Pulmonary artery endothelial cell (primary cell): ENCODE measurements at regions not wholly inside any gene's neighbourhood (a gene's known extent, or its start where the extent isn't known, plus 50 kb on each side); places are given as distances from the start of the nearest gene placed in this dataset.

Experiments used
- DNase-seq: peaks from one replicate; pipeline ENCODE4 v3.0.0-alpha.2; 2011; ENCODE audit warnings: low read depth, low spot score

DNA sequence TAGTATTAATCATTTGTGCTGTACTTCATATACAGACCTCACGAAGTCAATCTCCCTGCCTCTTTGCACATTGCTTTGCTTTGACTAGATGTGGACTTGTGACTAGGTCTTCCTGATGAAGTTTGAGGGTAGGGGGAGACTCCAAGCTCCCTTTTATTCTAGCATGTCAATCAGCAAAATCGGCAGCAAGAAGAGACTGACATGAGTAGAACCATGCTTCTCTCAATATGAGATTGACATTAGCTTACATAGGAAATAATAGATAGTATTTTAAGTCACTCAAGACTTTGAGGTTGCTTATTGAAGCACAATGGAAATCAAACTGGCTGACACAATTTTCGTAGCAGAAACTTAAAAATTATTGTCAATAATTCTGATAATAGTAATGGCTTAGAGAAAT, 866.4 kb upstream of the ADAMTS5 start:
- DNase-seq: no peak

DNA sequence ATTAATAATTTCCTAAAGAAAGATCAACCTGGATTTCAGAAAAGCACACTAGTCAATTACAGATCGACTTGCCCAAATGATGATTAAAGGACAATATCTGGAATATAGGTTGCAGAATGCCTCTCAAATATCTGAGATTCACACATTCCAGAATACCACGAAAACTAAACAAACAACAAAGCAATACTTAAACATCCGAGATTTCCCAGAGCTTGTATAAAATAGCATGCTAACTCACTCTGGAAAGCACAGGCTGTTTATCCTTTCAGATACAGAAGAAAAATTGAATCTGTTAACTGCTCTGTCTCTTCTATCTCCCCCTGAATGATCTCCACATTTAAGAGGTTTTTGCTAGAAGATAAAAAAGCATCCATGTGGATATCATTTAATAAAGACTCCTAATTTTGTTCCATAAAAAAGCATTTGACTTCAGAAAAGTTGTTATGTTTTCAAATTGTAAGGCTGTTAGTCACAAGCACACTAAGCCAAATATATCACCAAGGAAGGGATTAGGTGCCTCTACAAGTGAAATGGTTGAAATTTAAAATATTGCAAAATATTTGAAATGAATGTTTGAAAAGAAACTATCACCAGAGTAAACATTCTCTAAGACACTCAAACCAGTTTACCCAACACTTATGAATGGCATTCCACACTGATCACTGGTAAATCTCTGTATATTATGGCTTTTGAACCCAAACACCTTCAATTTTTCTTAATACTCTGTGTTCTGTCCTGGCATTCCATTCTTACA, 865.1 kb upstream of the ADAMTS5 start:
- no peak for DNase-seq

DNA sequence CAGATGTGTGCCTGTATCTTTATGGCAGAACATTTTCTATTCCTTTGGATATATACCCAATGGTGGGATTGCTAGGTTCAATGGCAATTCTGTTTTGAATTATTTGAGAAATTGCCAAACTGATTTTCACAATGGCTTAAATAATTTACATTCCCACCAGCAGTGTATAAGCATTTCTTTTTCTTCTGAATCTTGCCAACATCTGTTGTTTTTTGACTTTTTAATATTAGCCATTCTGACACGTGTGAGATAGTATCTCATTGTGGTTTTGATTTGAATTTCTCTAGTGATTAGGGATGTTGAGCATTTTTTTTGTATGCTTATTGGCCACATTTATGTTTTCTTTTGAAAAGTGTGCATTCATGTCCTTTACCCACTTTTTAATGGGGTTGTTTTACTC, 864.3 kb upstream of the ADAMTS5 start:
- DNase-seq: no peak

DNA sequence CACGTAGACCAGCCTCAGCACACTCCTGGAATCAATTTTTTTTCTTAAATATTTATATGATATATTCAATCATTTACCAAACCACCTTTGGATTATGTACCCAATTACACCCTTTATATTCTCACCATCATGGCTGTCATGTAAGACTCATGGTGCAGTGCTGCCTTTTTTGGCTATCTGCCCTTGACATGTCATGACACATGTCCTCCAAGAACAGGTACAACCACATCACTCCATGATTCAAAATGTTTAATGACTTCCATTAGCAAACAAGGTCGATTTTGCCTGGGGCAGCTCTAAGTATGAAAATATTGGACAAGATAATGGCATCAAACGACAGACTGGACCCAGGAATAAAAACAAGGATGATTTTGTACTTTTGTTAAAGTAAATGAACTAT, 861.1 kb upstream of the ADAMTS5 start:
- DNase-seq: no peak

DNA sequence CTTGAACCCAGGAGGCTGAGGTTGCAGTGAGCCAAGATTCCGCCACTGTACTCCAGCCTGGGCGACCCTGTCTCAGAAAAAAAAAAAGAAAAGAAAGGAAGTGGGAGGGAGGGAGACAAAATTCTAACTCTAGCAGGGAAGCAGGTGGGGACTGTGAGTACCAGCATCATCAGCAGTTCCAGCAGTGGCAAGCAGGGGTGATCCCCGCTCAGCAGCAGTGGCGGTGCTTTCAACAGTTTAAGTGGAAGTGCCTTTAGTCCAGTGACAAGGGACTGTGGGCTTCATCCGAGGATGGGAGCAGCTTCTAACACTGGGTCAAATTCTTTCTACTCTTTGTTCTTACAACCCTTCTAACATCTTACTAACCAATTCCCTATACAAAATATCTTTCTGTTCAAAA, 858.1 kb upstream of the ADAMTS5 start:
- no peak for DNase-seq

DNA sequence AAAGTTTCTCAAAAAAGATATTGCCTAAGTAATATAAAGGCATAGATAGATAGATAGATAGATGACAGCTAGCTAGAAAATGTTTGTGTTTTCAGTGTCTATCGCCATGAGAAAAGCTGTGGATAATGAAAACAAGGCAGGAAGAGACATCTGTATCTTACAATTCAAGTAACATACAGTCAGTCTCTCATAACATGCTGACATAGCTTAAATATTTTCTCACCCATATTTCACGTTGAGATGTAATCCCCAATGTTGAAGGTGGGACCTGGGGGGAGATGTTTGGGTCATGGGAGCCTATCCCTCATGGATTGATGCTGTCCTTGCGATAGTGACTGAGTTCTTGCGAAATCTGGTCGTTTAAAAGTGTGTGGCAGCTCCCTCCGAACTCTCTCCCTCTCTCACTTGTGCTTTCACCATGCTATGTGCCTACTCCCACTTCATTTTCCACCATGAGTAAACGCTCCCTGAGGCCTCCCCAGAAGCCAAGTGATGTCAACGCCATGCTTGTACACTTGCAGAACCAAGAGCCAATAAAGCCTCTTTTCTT, 856.8 kb upstream of the ADAMTS5 start:
- DNase-seq: no peak

DNA sequence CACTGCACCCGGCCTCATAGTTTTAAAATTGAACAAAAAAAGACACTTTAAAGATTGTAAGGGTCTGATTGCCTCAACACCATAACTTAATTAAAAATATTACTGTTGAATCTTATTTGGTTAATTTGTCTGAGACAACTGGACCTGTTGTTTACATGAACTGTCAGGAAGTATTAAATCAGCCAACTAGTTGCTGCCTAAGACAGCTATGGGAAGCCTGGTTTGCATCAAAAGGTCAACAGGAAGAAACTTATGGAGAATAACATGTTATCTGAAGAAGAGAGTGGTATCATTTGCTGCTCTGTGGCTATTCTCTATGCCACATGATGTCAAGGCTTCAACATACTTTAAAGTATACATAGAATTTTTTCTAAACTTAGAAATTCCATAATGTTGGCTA, 853.5 kb upstream of the ADAMTS5 start:
- DNase-seq: no peak

DNA sequence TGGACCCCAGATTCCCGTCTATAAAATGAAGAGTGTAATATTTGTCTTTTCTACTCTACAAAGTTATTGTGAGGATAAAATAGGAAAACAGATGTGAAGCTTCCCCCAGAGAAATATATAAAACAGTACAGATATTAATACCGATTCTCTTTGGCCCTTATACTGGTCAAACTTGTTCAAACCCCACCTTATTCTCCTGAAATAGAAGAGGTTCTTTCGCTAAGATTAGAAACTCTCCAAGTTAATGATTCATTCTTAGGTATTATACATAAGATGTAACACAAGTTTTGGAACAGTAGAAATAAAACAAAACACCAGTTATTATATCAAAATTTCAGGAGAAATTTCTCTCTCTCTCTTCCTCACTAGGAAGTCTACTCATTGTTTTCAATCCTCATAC, 852.4 kb upstream of the ADAMTS5 start:
- no peak for DNase-seq

DNA sequence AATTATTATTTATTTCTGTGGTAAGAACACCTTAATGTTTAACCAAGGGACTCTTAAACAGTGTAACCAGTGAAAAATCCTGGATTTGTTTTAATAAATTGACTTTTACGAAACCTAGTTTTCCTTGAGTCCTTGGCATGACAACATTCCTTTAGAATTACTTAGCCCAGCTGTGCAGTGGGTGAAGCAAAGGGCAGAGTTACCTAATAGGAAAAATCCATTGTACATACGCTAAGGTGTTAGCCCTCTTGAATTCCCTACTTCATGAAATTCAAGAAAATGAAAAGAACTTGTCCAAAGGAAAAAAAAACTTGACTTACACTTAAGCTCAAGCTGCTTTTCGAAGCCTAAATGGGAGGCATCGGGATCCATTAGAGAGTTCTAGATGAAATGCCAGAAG, 852.0 kb upstream of the ADAMTS5 start:
- no peak for DNase-seq

DNA sequence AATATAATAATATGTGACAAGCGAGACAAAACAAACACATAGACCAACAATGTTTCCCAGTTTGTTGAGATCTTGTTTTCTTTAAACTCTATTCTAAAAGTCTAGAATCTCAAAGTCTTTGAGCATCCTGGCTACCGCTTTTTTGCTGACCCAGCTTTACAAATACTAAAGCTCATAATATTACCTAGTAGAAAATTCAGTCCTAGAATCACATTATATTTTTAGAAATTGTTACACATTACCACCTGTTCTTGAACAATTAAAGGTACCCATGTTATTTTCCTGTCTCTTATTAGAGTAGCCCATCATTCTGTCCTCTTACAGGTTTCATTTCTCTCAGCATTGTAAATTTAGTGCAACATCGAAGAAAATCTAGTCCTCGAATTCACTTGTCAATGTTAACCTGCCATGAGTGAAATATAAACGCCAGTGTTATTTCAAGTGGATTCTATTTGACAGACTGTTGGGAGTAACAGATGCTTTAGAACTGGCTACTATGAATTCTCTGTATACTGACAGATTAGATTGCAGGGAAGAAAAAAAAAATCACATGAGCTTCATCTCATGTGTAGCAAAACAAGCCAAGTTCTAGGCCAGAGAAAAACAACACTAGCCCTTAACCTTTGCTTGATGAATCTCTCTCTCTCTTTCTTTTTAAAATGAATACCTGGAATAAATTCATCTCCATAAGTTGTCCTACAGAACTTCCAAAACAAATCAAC, 851.2 kb upstream of the ADAMTS5 start:
- no peak for DNase-seq

DNA sequence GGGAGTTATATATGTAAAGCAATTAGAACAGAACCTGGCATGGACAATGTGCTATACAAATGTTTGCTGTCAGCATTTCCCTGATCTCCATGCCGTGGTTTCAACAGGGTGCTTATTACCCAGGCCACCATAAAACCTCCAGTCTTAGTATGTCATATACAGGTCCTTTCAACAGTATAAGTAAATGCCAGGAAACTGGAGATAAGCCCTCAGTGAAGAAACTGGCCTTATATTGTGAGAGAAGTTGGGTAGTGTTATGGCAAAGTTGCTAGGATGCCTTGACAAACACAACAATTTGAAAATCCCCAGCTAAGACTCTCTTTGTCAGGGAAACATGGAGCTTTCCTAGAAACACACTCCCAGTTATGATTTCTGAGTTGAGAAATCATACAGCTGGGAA, 850.2 kb upstream of the ADAMTS5 start:
- DNase-seq: no peak

DNA sequence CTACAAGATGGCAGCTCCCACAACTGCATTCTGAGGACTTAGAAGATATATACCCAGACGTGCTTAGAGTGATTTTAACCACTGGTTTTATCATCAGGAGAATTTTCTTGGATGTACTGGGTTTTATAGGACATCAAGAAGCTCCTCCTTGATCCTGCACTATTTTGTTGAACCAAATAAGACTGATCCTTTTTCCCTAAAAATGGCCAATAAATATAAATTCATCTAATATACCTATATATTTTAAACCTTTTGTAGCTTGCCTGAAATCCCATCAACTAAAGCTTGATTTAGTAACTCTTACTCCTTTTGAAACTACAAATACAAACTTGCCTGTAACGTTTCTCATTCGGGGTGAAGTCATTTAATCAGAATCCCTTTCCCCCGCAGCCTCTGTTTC, 849.4 kb upstream of the ADAMTS5 start:
- no peak for DNase-seq

DNA sequence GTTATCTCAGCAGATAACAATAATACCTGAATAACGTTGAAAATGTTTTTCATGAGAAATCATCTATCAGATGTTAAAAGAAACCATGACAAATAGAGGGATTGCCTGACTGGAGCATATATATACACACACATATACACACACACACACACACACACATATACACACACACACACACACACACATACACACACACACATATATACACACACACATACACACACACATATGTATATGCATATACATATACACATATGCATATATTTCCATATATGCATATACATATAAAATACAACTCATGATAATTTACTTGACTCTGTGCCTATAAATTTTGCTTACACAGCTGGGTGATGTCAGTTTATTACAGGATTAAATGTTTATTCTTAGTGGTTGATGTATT, 847.3 kb upstream of the ADAMTS5 start:
- no peak for DNase-seq

DNA sequence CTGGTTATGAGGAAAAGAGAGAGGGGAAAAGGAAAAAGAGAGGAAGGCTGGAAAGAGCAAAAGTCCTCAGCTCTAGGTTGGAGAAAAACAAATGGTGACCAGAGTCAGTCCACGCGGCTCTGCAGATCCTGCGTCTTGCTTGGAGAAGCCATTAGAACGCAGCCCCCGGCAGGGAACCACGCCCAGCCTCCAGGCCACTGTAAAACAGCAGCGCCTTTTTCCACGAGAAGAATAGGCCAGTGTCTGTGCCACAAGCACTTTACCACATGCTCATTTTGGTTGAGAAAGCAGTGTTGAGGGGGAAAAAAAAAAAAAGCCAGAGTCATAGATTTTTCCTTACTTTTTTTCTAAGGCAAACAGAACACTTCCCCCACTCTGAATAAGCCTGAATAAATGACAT, 846.9 kb upstream of the ADAMTS5 start:
- no peak for DNase-seq

DNA sequence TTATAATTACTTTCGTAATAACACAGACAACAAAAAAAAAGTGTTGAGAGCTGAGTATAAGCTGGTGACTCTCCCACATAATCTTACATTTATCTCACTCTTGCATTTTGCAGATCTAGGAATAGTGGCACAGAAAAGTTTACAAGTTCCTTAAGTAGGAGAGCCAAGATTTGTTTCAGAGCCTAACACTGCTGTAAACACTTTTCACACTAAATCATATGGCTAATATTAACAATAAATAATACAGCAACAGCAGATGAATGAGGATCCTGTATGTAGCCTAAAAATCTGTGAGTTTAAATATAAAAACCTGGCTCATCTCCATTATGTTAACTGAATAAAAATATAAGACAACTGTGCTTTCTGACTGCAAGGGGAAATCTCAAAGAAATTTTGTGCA, 846.5 kb upstream of the ADAMTS5 start:
- no peak for DNase-seq

DNA sequence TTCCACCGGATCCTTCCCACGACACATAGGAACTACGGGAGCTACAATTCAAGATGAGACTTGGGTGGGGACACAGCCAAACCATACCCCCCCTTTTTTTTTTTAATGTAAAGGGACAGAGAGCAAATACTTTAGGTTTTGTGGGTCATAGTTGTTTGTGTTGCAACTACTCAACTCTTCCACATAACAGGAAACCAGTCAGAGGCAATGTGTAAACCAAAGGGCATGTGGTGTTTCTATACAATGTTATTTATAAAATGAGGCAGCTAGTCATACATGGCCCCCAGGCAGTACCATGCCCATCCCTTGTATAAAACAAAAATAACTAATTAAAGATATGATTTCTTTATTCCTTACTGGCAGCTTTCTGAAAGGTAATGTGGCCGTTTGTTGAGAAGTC, 845.4 kb upstream of the ADAMTS5 start:
- no peak for DNase-seq

DNA sequence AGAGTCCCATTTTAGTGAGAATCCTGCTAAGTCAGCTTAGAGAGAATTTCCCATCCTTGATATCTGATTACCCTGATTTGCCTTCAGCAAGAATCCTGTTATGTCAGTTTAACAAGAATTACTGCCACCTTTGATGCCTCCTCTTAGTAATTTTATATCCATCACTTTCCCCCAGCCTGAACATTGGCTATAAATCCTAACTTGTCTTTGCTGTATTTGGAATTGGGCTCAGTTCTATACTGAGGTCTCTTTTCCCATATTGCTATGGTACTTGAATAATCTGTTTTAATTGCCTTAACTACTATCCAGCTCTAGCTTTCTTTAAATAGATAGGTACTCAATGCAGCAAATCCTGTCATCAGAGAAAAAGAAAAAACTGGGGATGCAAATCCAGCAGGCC, 842.0 kb upstream of the ADAMTS5 start:
- no peak for DNase-seq

DNA sequence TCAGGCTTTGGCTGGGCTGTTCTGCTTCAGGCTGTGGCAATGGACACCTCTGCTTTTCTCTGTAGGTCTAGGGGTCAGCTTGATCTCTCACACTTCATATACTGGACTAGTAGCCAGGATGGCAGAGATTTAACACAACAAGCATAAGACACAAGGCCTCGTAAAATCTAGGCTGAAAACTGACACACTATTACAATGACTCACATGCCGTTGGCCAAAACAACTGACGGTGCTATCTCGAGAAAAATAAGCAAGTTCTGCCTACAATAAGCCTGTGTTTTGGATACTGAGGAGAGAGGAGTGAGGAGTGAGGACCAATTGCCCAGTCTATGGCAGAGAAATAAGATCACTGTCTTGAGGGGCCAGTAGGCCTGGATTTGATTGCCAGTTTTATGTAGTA, 840.7 kb upstream of the ADAMTS5 start:
- no peak for DNase-seq

DNA sequence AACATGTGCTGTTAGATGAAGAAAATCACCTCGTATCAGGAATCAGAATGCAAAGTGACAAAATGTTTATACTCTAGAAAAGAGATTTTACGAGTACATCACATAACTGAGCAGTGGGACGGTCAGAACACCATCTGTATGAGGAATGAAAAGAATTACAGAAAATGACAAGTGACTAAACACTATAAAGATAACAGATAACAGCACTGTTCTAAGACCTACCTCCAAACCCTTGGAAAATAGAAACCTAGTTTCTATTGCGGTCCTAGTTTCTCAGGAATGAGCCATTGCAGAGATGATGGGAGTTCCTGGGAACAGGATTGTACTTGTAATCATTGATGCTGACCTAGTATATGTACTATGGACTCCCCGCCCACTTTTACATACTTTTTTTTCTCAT, 839.4 kb upstream of the ADAMTS5 start:
- DNase-seq: no peak

DNA sequence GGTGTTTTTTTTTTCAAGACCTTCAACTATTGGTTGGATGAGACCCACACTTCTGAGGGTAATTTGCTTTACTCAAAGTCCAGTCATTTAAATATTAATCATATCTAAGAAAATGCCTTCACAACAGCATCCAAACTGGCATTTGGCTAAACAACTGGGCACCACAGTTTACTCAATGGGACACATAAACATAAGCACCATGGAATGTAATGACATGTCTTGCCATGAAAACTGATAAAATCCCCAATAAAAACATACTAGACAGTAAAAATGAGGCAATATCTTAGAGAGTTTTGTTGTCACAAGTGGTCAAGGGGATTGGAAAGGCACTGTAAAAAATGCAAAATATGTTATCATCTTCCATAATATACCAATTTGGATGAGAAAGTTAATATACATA, 838.8 kb upstream of the ADAMTS5 start:
- DNase-seq: no peak

DNA sequence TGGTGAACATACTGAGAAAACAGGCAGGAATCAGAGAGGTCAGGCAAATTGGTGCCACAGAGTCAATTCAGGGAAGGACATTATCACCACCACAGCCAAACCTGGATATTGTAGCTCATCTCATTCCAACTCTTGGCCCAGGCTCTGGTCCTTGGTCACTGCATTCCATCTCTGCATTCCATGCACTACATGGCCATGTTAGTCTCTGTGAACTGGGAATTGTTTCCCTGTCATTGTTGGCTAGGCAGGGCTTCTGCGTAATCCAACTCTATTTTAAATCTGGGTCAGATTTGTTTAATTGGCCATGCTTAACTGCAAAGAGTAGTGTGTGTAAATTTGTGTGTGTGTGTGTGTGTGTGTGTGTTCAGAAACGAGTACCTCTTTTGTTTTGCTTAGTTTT, 837.6 kb upstream of the ADAMTS5 start:
- no peak for DNase-seq

DNA sequence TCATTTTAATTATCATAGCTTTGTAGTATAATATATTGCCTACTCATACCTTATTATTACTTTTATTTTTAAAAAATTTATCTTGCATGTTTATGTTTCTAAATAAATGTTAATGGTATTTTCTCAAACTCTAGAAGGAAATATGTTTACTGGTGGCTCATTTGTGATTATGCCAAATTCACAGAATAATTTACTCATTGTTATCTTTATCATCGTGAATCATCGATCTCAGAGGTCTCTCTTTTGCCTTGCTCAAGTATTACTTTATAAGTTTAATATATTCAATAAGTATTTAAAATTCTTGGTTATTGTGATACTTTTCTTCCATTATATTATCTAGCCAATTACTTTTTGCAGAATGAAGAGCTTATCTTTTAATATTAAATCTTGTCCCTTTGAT, 836.7 kb upstream of the ADAMTS5 start:
- no peak for DNase-seq

DNA sequence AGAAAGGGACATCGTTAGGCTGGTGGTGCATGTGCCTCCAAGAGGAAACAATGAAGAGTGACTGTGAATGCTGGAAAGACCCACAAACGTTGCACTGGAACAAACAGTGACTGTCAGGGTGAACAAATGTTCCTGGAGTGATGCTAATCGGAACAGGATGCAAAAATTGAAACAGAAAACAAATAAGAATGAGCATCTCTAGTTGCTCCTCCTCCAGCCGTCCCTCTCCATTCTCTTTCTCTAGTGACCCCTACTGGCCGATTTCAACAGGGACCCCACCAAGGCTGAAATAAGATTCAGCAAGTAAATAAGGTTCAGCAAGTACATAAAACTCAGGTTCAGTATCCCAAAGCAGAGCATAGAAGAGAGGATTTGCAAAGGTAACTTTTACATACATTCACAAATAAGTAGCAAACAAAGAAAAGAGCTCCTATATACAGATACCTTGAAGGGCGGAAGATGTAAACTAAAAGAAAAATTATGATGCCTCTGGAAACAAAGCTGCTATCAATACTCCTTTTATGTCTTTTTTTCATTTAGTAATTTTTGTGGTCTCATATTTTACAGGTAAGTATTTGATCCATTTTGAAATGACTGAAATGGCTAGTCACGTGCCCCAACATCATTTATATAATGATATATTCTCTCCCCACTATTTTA, 836.1 kb upstream of the ADAMTS5 start:
- no peak for DNase-seq
